Left ventricle myocardium inferior (tissue), 1 donor: ENCODE measurements at regions not wholly inside any gene's neighbourhood (a gene's known extent, or its start where the extent isn't known, plus 50 kb on each side); places are given as distances from the start of the nearest gene placed in this dataset.
"Not testable (repeated sequence)": the region's sequence is repeated elsewhere in the genome, so short reads cannot be mapped to it uniquely, and the experiment has no call there.

Experiments used
- DNase-seq: peaks from one replicate; pipeline ENCODE4 v3.0.0-alpha.2; 2020
- H3K27ac ChIP-seq: fragments of 200-600 bp; replicated peaks from 2 replicates; pipeline ENCODE4 v1.8.0; 2021
- H3K27me3 ChIP-seq: fragments of 200-600 bp; 2 replicates; pipeline ENCODE4 v1.8.0; 2021; ENCODE audit warnings: low read depth
- H3K36me3 ChIP-seq: fragments of 200-600 bp; 2 replicates; pipeline ENCODE4 v1.8.0; 2021
- H3K4me1 ChIP-seq: fragments of 200-600 bp; 2 replicates; pipeline ENCODE4 v1.8.0; 2021
- H3K4me3 ChIP-seq: fragments of 200-600 bp; 2 replicates; pipeline ENCODE4 v1.8.0; 2021; ENCODE audit warnings: mild to moderate bottlenecking, moderate library complexity
- H3K9me3 ChIP-seq: fragments of 200-600 bp; replicated peaks from 2 replicates; pipeline ENCODE4 v1.8.0; 2021
- CTCF ChIP-seq: fragments of 200-600 bp; IDR thresholded peaks from 2 replicates; pipeline ENCODE4 v1.8.0; 2021; ENCODE audit warnings: antibody characterized with exemption, mild to moderate bottlenecking, borderline replicate concordance
- intact Hi-C: fragments of 100-400 bp; cut with micrococcal nuclease; formaldehyde crosslinking; loops from one replicate; pipeline ENCODE4 v1.11.0; 2022
- donor health status: DM: no; HTN: yes; CAD: no; lungs with severe emphysema.

- no peaks in the 10 kb centered on the region for H3K27me3 ChIP-seq
- no peak overlapping the region for H3K4me3 ChIP-seq
- DNase-seq: no peak
- H3K4me1 ChIP-seq: no peaks in the 10 kb centered on the region
- intact Hi-C loops: no loop called here
- H3K27ac ChIP-seq: no peak overlapping the region
- no peak for TF ChIP-seq CTCF
- no peaks in the 10 kb centered on the region for H3K9me3 ChIP-seq
- H3K36me3 ChIP-seq: no peaks in the 10 kb centered on the region
Observed at GRCh38 chr1:166763318-166763717, 76.0 kb upstream of the POGK start.

GRCh38 chr1:166766942-166767341 lies 72.3 kb upstream of the POGK start:
- Histone ChIP-seq H3K9me3 (peaks cover 24% of the 10 kb centered on the region), H3K4me3 (no peak overlapping the region), H3K4me1 (no peaks in the 10 kb centered on the region), H3K36me3 (no peaks in the 10 kb centered on the region), H3K27ac (no peak overlapping the region), H3K27me3 (peaks cover 6% of the 10 kb centered on the region)
- no peak for DNase-seq
- intact Hi-C loops: no loop called here
- TF ChIP-seq CTCF: no peak

GRCh38 chr1:166784646-166785045 lies 54.6 kb upstream of the POGK start:
- H3K4me1 ChIP-seq, intact Hi-C loops, H3K9me3 ChIP-seq: not testable (repeated sequence)

GRCh38 chr1:166785987-166786386 lies 53.3 kb upstream of the POGK start:
- intact Hi-C loops: no loop called here

More at GRCh38 chr1:166784646-166785045, 54.6 kb upstream of the POGK start:
- not testable (repeated sequence) for H3K27ac ChIP-seq, H3K36me3 ChIP-seq, H3K4me3 ChIP-seq, DNase-seq
- peaks cover 22% of the 10 kb centered on the region for H3K27me3 ChIP-seq

GRCh38 chr1:166789286-166789685 lies 50.0 kb upstream of the POGK start:
- Histone ChIP-seq H3K27me3 (peaks cover 18% of the 10 kb centered on the region), H3K4me3 (no peak overlapping the region), H3K4me1 (no peaks in the 10 kb centered on the region), H3K36me3 (no peaks in the 10 kb centered on the region), H3K27ac (no peak overlapping the region), H3K9me3 (peaks cover 7% of the 10 kb centered on the region)
- intact Hi-C loops: no loop called here
- no peak for TF ChIP-seq CTCF
- no peak for DNase-seq

More at GRCh38 chr1:166785987-166786386, 53.3 kb upstream of the POGK start:
- Histone ChIP-seq H3K4me1 (no peaks in the 10 kb centered on the region), H3K9me3 (peaks cover 7% of the 10 kb centered on the region), H3K27ac (no peak overlapping the region), H3K36me3 (no peaks in the 10 kb centered on the region), H3K27me3 (peaks cover 22% of the 10 kb centered on the region), H3K4me3 (no peak overlapping the region)
- no peak for DNase-seq
- peak; percentile 20 for TF ChIP-seq CTCF
